ENCODE measurements at regions not wholly inside any gene's neighbourhood (a gene's known extent, or its start where the extent isn't known, plus 50 kb on each side); places are given as distances from the start of the nearest gene placed in this dataset.

DNA sequence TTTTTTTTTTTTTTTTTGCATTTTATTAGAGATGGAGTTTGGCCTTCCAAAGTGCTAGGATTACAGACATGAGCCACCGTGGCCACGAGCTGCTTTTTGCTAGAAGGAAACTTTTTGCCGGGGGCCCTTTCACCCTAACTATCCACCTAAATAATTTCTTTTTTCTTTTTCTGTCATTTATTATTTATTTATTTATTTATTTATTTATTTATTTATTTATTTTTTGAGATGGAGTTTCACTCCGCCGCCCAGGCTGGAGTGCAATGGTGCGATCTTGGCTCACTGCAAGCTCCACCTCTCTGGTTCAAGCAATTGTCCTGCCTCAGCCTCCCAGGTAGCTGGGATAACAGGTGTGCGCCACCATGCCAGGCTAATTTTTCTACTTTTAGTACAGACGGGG, 303.9 kb downstream of the ASMT start:
- TF ChIP-seq, protein P1, sequence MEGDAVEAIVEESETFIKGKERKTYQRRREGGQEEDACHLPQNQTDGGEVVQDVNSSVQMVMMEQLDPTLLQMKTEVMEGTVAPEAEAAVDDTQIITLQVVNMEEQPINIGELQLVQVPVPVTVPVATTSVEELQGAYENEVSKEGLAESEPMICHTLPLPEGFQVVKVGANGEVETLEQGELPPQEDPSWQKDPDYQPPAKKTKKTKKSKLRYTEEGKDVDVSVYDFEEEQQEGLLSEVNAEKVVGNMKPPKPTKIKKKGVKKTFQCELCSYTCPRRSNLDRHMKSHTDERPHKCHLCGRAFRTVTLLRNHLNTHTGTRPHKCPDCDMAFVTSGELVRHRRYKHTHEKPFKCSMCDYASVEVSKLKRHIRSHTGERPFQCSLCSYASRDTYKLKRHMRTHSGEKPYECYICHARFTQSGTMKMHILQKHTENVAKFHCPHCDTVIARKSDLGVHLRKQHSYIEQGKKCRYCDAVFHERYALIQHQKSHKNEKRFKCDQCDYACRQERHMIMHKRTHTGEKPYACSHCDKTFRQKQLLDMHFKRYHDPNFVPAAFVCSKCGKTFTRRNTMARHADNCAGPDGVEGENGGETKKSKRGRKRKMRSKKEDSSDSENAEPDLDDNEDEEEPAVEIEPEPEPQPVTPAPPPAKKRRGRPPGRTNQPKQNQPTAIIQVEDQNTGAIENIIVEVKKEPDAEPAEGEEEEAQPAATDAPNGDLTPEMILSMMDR (IDR thresholded peaks at IDR 0.05; ENCODE audit: low read depth, low read length) = no peak
- no peak for DNase-seq (ENCODE audit: extremely low read depth, low read depth)

DNA sequence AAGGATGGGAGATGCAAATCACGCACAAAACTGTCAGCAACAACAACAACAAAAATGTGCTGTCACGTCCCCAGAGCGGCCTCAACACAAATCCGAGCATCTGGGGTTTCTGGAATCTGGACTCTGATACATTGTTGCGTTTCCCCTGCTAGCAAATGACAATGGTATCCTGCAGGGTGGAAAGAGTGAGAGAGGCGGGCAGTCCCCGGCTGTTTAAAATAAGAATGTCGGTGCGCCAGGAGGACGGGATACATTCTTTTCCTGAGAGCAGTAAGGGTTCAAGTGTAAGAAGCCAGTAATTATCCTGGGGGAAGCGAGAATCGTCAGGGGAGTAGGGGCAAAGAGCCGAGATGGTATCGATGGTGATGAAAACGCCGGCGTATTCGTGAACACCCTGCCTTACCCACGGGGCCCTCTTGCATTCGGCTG, 310.2 kb downstream of the ASMT start:
- TF ChIP-seq, protein P1 (IDR thresholded peaks at IDR 0.05; ENCODE audit: low read depth, low read length) = no peak
- no peak for DNase-seq (ENCODE audit: extremely low read depth, low read depth)

DNA sequence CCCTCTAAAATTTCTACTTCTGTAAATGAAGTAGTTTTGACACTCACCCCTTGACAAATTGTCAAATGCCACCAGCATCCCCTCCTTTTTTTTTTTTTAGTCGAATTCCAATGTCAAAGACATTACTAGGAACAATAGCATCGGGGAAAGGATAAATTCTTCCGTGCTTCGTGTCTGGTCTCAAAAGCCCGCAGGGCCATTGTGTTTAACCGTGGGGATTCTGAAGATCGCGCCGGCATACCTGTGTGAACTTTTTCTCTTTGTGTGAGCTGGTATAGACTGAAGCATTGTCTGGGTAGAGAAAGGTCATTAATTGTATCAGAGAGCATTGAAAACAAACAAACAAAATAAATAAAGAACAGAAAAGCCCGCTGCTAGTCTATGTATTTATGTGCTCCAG, 313.9 kb downstream of the ASMT start:
- DNase-seq (ENCODE audit: extremely low read depth, low read depth) = no peak
- TF ChIP-seq, protein P1 (IDR thresholded peaks at IDR 0.05; ENCODE audit: low read depth, low read length) = no peak

DNA sequence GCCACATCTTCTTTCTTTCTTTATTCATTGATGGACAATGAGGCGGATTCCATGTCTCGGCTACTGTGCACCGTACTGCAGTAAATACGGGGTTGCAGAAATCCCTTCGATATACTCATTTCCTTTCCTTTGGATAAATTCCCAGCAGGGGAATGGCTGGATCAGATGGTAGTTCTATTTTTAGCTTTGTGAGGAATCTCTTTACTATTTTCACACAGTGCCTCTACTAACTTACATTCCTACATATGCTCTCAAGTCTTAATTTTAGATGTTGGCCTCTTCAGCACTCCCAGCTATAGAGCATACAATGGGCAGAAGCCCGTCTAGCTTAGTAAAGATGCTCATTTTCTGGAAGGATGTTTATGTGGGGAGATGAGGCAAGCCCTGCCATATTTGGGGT, 317.4 kb downstream of the ASMT start:
- TF ChIP-seq, protein P1 (IDR thresholded peaks at IDR 0.05; ENCODE audit: low read depth, low read length) = no peak
- DNase-seq (ENCODE audit: extremely low read depth, low read depth) = no peak

DNA sequence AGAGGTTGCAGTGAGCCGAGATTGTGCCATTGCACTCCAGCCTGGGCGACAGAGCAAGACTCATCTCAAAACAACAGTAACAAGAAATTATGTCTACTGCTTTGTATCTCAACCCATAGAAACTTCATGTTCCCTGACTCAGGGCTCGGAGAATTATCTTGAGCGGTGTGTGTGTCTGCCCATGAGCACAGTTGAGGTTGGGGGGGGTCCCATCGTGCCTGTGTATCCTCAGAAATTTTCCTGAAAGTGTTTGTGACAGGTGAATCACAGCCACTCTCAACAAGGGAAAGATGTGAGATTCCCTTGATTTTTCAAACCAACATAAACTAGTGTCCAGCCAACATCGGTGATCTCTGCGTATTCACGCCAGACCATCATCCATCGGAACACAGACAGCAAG, 319.1 kb downstream of the ASMT start:
- no peak for DNase-seq (ENCODE audit: extremely low read depth, low read depth)
- TF ChIP-seq, protein P1 (IDR thresholded peaks at IDR 0.05; ENCODE audit: low read depth, low read length) = no peak

DNA sequence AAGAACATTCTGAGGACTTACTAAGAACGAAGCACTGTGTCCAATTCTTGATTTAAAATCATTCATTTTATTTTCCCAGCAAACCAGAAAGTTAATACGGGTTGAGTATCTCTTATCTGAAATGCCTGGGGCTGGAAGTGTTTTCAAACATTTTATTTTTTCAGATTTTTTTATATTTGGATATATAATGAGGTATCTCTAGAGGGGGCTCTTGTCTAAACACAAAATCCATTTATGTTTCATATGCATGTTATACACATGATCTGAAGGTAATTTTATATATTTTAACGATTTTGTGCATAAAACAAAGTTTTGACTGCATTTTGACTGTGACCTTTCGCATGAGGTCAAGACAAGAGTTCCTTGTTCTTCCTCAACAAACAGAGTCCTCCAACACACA, 320.9 kb downstream of the ASMT start:
- DNase-seq (ENCODE audit: extremely low read depth, low read depth) = no peak
- TF ChIP-seq, protein P1 (IDR thresholded peaks at IDR 0.05; ENCODE audit: low read depth, low read length) = no peak

DNA sequence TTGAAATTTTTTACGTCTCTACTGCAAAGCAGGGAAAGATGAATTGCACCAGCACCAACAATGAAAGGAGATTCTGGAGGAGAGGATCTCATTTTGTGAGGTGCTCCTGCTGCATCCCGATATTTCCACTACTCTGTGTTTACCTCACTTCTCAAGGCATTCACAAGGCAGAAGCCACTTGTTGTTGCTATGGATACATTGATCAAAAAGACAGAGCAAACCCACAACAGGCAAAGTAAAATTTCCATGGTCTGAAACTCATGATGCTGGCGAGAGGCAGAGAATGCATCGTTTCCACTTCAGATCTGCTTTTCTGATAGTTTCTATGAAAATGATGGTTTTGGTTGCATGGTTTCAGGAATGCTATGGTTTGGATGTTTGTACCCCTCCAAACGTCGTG, 323.3 kb downstream of the ASMT start:
- TF ChIP-seq, protein P1 (IDR thresholded peaks at IDR 0.05; ENCODE audit: low read depth, low read length) = no peak
- DNase-seq (ENCODE audit: extremely low read depth, low read depth) = no peak
